OCI-LY7 (cell line): ENCODE measurements at regions not wholly inside any gene's neighbourhood (a gene's known extent, or its start where the extent isn't known, plus 50 kb on each side); places are given as distances from the start of the nearest gene placed in this dataset.
A peak's percentile ranks its signal among the peaks of the same experiment; 100 is the strongest.

ENCODE experiments used
- BruUV-seq: library from RNA; stranded (reverse); fragments of 400-500 nt; replicated peaks from 2 replicates; lab custom pipeline; 2021; lab: Mats Ljungman, UMichigan
- CTCF ChIA-PET: fragments of 300-600 bp; sonication (Branson Sonifier 250); formaldehyde crosslinking; loops from one replicate; lab custom pipeline; 2022; ENCODE audit warnings: antibody characterized with exemption; ENCODE audit not compliant: unreplicated experiment; lab: Charles Lee
- POLR2A ChIA-PET: fragments of 300-600 bp; sonication (Branson Sonifier 250); formaldehyde crosslinking; loops from one replicate; lab custom pipeline; 2022; ENCODE audit warnings: antibody characterized with exemption; lab: Charles Lee
- DNase-seq: peaks from one replicate; pipeline ENCODE4 v3.0.0-alpha.2; 2015; ENCODE audit warnings: low spot score
- H2AFZ ChIP-seq: fragments of 200-600 bp; sonication (generic), shearing (Covaris generic); 2 replicates; pipeline ENCODE4 v1.6.1; 2014; ENCODE audit warnings: mild to moderate bottlenecking, antibody characterized with exemption, low read length, moderate library complexity
- H3K27ac ChIP-seq: fragments of 200-600 bp; sonication (generic); 2 replicates; pipeline ENCODE4 v1.5.1; 2014; ENCODE audit warnings: mixed run types, low read depth, mild to moderate bottlenecking, moderate library complexity, low read length, inconsistent platforms; ENCODE audit not compliant: poor library complexity, severe bottlenecking
- H3K36me3 ChIP-seq: fragments of 200-600 bp; sonication (generic); 2 replicates; pipeline ENCODE4 v1.6.1; 2014; ENCODE audit warnings: mild to moderate bottlenecking, antibody characterized with exemption, low read length, moderate library complexity, mixed read lengths; ENCODE audit not compliant: insufficient read depth
- H3K4me1 ChIP-seq: fragments of 200-600 bp; sonication (generic); 2 replicates; pipeline ENCODE4 v1.5.1; 2014; ENCODE audit warnings: mild to moderate bottlenecking, low read length; ENCODE audit not compliant: insufficient read depth, poor library complexity, severe bottlenecking
- H3K4me2 ChIP-seq: fragments of 200-600 bp; sonication (generic); 2 replicates; pipeline ENCODE4 v1.6.1; 2014; ENCODE audit warnings: mild to moderate bottlenecking, low read length
- H3K4me3 ChIP-seq: fragments of 200-600 bp; sonication (generic); 2 replicates; pipeline ENCODE4 v1.5.1; 2014; ENCODE audit warnings: mild to moderate bottlenecking, low read depth, low read length; ENCODE audit not compliant: poor library complexity, severe bottlenecking
- H3K79me2 ChIP-seq: fragments of 200-600 bp; sonication (generic); 2 replicates; pipeline ENCODE4 v1.6.1; 2016; ENCODE audit warnings: low read depth, mild to moderate bottlenecking, low read length, moderate library complexity, mixed read lengths; ENCODE audit not compliant: insufficient read depth
- H3K9me2 ChIP-seq: fragments of 200-600 bp; sonication (generic); 2 replicates; pipeline ENCODE4 v1.6.1; 2016; ENCODE audit warnings: mild to moderate bottlenecking, low read length, mixed read lengths; ENCODE audit not compliant: insufficient read depth
- H3K9me3 ChIP-seq: fragments of 200-600 bp; sonication (generic); 2 replicates; pipeline ENCODE4 v1.6.1; 2014; ENCODE audit warnings: mild to moderate bottlenecking, mixed run types, low read length, mixed read lengths
- H4K20me1 ChIP-seq: fragments of 200-600 bp; sonication (generic); 2 replicates; pipeline ENCODE4 v1.6.1; 2014; ENCODE audit warnings: mild to moderate bottlenecking, antibody characterized with exemption, low read length, moderate library complexity, mixed read lengths; ENCODE audit not compliant: insufficient read depth
- EZH2phosphoT487 ChIP-seq: fragments of 200-600 bp; sonication (generic); IDR thresholded peaks from 2 replicates; pipeline ENCODE4 v1.6.1; 2018; ENCODE audit warnings: low read depth, borderline replicate concordance, mild to moderate bottlenecking, mixed run types, antibody characterized with exemption, low read length, moderate library complexity, mixed read lengths
- intact Hi-C: fragments of 100-400 bp; cut with micrococcal nuclease; formaldehyde crosslinking; loops from one replicate; pipeline ENCODE4 v1.10.0; 2022; ENCODE audit not compliant: unreplicated experiment
- TF ChIP-seq, protein P1 (sequence below): fragments of 200-600 bp; sonication (generic); conservative IDR thresholded peaks from 2 replicates; pipeline ENCODE4 v1.5.1; 2014; ENCODE audit warnings: mild to moderate bottlenecking, antibody characterized with exemption, low read length, moderate library complexity, mixed read lengths

DNA sequence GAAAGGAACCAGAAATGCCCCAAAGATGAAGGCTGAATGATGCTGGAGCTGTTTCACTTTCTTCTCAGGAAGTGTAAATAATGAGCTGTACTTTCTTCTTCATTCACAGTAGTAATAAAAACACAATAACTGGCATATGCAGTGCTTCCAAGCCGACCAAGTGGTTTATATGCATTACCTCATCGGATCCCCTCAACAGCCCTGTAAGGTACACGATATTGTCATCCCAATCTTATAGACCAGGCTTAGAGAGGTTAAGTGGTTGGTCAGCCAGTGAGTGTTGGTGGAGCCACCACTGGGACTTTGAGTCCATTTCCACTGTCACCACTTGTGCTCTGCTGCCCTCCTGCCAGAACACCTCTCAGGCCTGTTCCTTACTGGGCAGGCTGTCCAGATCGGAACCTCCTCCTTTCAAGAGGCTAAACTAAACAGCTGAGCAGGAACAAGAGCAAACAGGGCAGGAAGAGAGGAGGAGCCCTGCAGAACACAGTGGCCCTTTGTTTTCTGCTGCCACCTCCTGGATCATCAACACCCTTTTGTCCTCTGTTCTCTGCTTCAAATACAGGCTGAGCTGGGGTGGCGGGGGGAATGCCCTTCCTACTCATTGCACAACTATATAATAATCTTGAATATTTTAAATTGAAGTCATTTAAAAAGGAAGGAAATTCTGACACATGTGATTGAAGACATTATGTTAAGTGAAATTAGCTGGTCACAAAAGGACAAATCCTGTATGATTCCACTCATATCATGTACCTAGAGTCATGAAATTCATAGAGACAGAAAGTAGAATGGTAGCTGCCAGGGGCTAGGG lies 112.5 kb upstream of the ATP6AP2 start:
- H3K4me1 ChIP-seq = peaks cover 10% of the 10 kb centered on the region
- no peaks in the 10 kb centered on the region for H3K79me2 ChIP-seq
- H4K20me1 ChIP-seq = no peaks in the 10 kb centered on the region
- H3K4me3 ChIP-seq = no peak overlapping the region
- intact Hi-C loops = loop anchor here (5.0 kb wide), 2 partner anchors 296 to 656 kb away; no protein-coding TSS in a partner anchor
- H3K36me3 ChIP-seq = no peaks in the 10 kb centered on the region
- ChIA-PET CTCF (interaction anchor here (0.6 kb wide), 1 partner anchor 613 kb away, joined by 3 read pairs; no protein-coding TSS in a partner anchor), POLR2A (no interaction called here)
- peak; percentile 48 for DNase-seq
- BruUV-seq = no TSS peak
- 0 out of 2 replicates have a peak overlapping the region, but pooled peaks have one; percentile 5 for H3K4me2 ChIP-seq
- H3K27ac ChIP-seq = no peak overlapping the region
- H3K9me3 ChIP-seq = no peaks in the 10 kb centered on the region
- peak overlapping the region; percentile 41; the same call in 1 of the 2 replicates for H2AFZ ChIP-seq
- TF ChIP-seq, protein P1, sequence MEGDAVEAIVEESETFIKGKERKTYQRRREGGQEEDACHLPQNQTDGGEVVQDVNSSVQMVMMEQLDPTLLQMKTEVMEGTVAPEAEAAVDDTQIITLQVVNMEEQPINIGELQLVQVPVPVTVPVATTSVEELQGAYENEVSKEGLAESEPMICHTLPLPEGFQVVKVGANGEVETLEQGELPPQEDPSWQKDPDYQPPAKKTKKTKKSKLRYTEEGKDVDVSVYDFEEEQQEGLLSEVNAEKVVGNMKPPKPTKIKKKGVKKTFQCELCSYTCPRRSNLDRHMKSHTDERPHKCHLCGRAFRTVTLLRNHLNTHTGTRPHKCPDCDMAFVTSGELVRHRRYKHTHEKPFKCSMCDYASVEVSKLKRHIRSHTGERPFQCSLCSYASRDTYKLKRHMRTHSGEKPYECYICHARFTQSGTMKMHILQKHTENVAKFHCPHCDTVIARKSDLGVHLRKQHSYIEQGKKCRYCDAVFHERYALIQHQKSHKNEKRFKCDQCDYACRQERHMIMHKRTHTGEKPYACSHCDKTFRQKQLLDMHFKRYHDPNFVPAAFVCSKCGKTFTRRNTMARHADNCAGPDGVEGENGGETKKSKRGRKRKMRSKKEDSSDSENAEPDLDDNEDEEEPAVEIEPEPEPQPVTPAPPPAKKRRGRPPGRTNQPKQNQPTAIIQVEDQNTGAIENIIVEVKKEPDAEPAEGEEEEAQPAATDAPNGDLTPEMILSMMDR = peak; percentile 56
- TF ChIP-seq EZH2phosphoT487 = no peak
- no peaks in the 10 kb centered on the region for H3K9me2 ChIP-seq

DNA sequence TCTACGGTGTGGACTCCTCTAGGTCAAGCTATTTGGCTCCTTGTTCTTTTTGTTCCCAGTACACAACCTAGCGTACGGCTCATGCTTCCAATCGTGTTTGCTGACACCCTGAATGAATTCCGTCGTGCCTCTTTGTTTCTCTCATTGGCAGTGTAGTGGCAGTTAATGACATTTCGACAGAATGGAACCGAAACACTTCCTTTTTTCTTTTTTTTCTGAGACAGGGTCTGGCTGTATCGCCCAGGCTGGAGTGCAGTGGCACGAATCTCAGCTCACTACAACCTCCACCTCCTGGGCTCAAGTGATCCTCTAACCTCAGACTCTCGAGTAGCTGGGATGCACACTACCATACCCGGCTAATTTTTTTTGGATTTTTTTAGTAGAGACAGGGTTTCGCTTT lies 113.3 kb upstream of the ATP6AP2 start:
- Histone ChIP-seq H3K27ac (no peak overlapping the region), H2AFZ (no peak overlapping the region), H3K79me2 (no peaks in the 10 kb centered on the region), H3K4me3 (no peak overlapping the region), H3K36me3 (no peaks in the 10 kb centered on the region), H3K4me2 (no peak overlapping the region), H3K9me2 (no peaks in the 10 kb centered on the region), H4K20me1 (no peaks in the 10 kb centered on the region), H3K4me1 (peaks cover 10% of the 10 kb centered on the region), H3K9me3 (no peaks in the 10 kb centered on the region)
- ChIA-PET CTCF (interaction anchor here (0.6 kb wide), 1 partner anchor 567 kb away, joined by 3 read pairs; no protein-coding TSS in a partner anchor), POLR2A (no interaction called here)
- TF ChIP-seq, protein P1 = no peak
- TF ChIP-seq EZH2phosphoT487 = no peak
- no peak for DNase-seq
- intact Hi-C loops = loop anchor here (5.0 kb wide), 2 partner anchors 295 to 655 kb away; no protein-coding TSS in a partner anchor
- BruUV-seq = no TSS peak
